Mammary epithelial cell (primary cell): ENCODE measurements at regions not wholly inside any gene's neighbourhood (a gene's known extent, or its start where the extent isn't known, plus 50 kb on each side); places are given as distances from the start of the nearest gene placed in this dataset.

Experiments used
- EZH2 ChIP-seq: IDR thresholded peaks from 2 replicates; pipeline ENCODE4 v1.6.1; 2012; ENCODE audit warnings: low read length, inconsistent platforms, borderline replicate concordance
- TF ChIP-seq, protein P1 (sequence below), 2 donors: IDR thresholded peaks in 1 of 2; conservative IDR thresholded peaks in 1 of 2; 2 replicates each; pipeline ENCODE4 v1.5.1; 2011 to 2012; ENCODE audit warnings: inconsistent platforms in 2 of 2, low read length in 2 of 2, mild to moderate bottlenecking in 2 of 2, control low read depth in 1 of 2, low read depth in 1 of 2; ENCODE audit not compliant: insufficient read depth in 1 of 2; ENCODE audit errors: extremely low read depth in 1 of 2

DNA sequence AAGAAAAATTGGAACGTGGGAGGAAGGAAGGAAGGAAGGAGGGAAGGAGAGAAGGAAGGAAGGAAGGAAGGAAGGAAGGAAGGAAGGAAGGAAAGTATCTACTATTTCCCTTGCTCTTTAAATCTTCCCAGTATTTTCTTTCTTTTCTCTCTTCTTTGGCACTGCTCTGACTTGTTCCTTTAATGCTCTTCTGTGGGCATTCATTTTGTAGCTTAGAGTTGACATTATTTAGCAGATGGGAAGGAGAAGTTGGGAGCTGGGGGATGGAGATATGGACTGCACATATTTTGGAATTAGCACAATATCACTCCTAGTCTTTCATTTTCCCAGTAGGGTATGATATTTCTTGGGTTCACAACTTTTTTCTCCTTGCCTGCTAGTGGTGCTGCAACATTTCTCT is 152.2 kb downstream of the TFAP2B start:
- TF ChIP-seq, protein P1, sequence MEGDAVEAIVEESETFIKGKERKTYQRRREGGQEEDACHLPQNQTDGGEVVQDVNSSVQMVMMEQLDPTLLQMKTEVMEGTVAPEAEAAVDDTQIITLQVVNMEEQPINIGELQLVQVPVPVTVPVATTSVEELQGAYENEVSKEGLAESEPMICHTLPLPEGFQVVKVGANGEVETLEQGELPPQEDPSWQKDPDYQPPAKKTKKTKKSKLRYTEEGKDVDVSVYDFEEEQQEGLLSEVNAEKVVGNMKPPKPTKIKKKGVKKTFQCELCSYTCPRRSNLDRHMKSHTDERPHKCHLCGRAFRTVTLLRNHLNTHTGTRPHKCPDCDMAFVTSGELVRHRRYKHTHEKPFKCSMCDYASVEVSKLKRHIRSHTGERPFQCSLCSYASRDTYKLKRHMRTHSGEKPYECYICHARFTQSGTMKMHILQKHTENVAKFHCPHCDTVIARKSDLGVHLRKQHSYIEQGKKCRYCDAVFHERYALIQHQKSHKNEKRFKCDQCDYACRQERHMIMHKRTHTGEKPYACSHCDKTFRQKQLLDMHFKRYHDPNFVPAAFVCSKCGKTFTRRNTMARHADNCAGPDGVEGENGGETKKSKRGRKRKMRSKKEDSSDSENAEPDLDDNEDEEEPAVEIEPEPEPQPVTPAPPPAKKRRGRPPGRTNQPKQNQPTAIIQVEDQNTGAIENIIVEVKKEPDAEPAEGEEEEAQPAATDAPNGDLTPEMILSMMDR (conservative IDR thresholded peaks at IDR 0.05 in 1 of 2, IDR thresholded peaks at IDR 0.05 in 1 of 2; ENCODE audit: extremely low read depth in 1 of 2, insufficient read depth in 1 of 2, low read depth in 1 of 2, low read length in 2 of 2): no peak
- no peak for TF ChIP-seq EZH2
